GM12878 (cell line): ENCODE measurements at regions not wholly inside any gene's neighbourhood (a gene's known extent, or its start where the extent isn't known, plus 50 kb on each side); places are given as distances from the start of the nearest gene placed in this dataset.
"Not testable (repeated sequence)": the region's sequence is repeated elsewhere in the genome, so short reads cannot be mapped to it uniquely, and the experiment has no call there.

Experiments
- ATAC-seq: fragments of 200-7000 bp; cut with Tn5 transposase; 3 replicates; pipeline ENCODE4 v1.9.1; 2020; ENCODE audit warnings: mild to moderate bottlenecking, moderate library complexity
- BruUV-seq: library from RNA; stranded (reverse); fragments of 400-500 nt; replicated peaks from 2 replicates; lab custom pipeline; 2021; lab: Mats Ljungman, UMichigan
- CTCF ChIA-PET: fragments of 300-600 bp; sonication (Branson Sonifier 250); formaldehyde crosslinking; extraction: SDS; loops from one replicate; lab custom pipeline; 2021; ENCODE audit warnings: inconsistent platforms; lab: Yijun Ruan, JAX
- POLR2A ChIA-PET: fragments of 350-600 bp; formaldehyde crosslinking; extraction: SDS; loops from one replicate; lab custom pipeline; 2021; ENCODE audit warnings: inconsistent platforms; lab: Charles Lee
- RAD21 ChIA-PET: fragments of 300-600 bp; sonication (Branson Sonifier 250); formaldehyde crosslinking; loops from one replicate; lab custom pipeline; 2023; ENCODE audit warnings: antibody characterized with exemption; ENCODE audit not compliant: unreplicated experiment; lab: Charles Lee
- SMC1A ChIA-PET: fragments of 300-600 bp; sonication (Branson Sonifier 250); formaldehyde crosslinking; loops from one replicate; lab custom pipeline; 2023; ENCODE audit not compliant: unreplicated experiment, uncharacterized antibody; lab: Charles Lee
- DNase-seq: peaks from one replicate; pipeline ENCODE4 v3.0.0-alpha.2; 2011; ENCODE audit warnings: low read depth, low spot score
- FAIRE-seq: peaks from 3 replicates; lab custom pipeline; 2011; peaks lifted over from hg19 to GRCh38; lab: Jason Lieb, UNC
- H2AFZ ChIP-seq: 2 replicates; pipeline ENCODE4 v1.6.0; 2011; ENCODE audit warnings: low read depth, low read length, control low read depth; ENCODE audit not compliant: control insufficient read depth
- H3K27ac ChIP-seq: 2 replicates; pipeline ENCODE4 v1.5.1; 2011; ENCODE audit warnings: control low read depth; ENCODE audit not compliant: control insufficient read depth, insufficient read depth
- H3K27me3 ChIP-seq, 2 experiments: replicated peaks in 1 of 2; 2 replicates each; pipeline versions ENCODE4 v1.6.0 to v1.6.1; 2011; ENCODE audit warnings: low read length in 1 of 2; ENCODE audit not compliant: control insufficient read depth in 2 of 2, insufficient read depth in 2 of 2
- H3K36me3 ChIP-seq, 2 experiments: 2 replicates each; pipeline ENCODE4 v1.5.1; 2011; ENCODE audit warnings: low read length in 1 of 2; ENCODE audit not compliant: control insufficient read depth in 2 of 2, insufficient read depth in 2 of 2
- H3K4me1 ChIP-seq: 2 replicates; pipeline ENCODE4 v1.6.1; 2011; ENCODE audit warnings: mild to moderate bottlenecking, low read length, moderate library complexity, mixed read lengths; ENCODE audit not compliant: control insufficient read depth, insufficient read depth
- H3K4me2 ChIP-seq: 2 replicates; pipeline ENCODE4 v1.6.0; 2011; ENCODE audit warnings: control low read depth; ENCODE audit not compliant: control insufficient read depth, insufficient read depth
- H3K4me3 ChIP-seq: fragments of 200-600 bp; sonication (generic); 2 replicates; pipeline ENCODE4 v1.5.1; 2016
- H3K79me2 ChIP-seq: 2 replicates; pipeline ENCODE4 v1.6.0; 2011; ENCODE audit warnings: low read length; ENCODE audit not compliant: control insufficient read depth, insufficient read depth
- H3K9ac ChIP-seq: 2 replicates; pipeline ENCODE4 v1.8.0; 2011; ENCODE audit warnings: low read length, control low read depth, mixed read lengths; ENCODE audit not compliant: control insufficient read depth, insufficient read depth
- H3K9me3 ChIP-seq: replicated peaks from 3 replicates; pipeline ENCODE4 v1.5.1; 2011; ENCODE audit warnings: mild to moderate bottlenecking, low read length; ENCODE audit not compliant: control insufficient read depth, insufficient read depth
- H4K20me1 ChIP-seq: 2 replicates; pipeline ENCODE4 v1.6.0; 2011; ENCODE audit not compliant: control insufficient read depth, insufficient read depth
- in situ Hi-C: fragments of 300-500 bp; cut with MboI; formaldehyde crosslinking; loops from 9 replicates; pipeline ENCODE4 v1.14.3; 2018; ENCODE audit warnings: mixed read lengths
- intact Hi-C: fragments of 100-400 bp; cut with micrococcal nuclease; formaldehyde crosslinking; loops from one replicate; pipeline ENCODE4 v1.14.2; 2022; ENCODE audit not compliant: unreplicated experiment
- TF ChIP-seq, protein P1 (sequence below): fragments of 450-650 bp; IDR thresholded peaks from 2 replicates; pipeline ENCODE4 v1.6.1; 2017; ENCODE audit warnings: mild to moderate bottlenecking, moderate library complexity

DNA sequence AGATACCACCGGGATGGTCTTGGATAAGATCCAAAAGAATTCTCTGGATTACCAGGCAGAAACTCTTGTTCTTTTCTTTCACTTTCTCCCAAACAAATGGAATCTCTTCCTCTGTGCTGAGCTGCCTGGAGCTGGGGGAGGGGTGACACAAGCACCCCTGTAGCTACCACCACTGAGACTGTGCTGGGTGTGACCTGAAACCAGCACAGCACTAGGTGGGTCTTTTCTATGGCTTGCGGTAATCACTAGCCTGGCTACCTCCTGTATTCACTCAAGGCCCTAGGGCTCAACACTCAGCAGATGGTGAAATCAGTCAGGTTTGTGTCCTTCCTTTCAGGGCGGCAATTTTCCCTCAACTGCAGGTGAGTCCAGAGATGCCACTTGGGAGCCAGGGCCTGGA, 122.4 kb upstream of the CENPW start (continued):
- TF ChIP-seq, protein P1, sequence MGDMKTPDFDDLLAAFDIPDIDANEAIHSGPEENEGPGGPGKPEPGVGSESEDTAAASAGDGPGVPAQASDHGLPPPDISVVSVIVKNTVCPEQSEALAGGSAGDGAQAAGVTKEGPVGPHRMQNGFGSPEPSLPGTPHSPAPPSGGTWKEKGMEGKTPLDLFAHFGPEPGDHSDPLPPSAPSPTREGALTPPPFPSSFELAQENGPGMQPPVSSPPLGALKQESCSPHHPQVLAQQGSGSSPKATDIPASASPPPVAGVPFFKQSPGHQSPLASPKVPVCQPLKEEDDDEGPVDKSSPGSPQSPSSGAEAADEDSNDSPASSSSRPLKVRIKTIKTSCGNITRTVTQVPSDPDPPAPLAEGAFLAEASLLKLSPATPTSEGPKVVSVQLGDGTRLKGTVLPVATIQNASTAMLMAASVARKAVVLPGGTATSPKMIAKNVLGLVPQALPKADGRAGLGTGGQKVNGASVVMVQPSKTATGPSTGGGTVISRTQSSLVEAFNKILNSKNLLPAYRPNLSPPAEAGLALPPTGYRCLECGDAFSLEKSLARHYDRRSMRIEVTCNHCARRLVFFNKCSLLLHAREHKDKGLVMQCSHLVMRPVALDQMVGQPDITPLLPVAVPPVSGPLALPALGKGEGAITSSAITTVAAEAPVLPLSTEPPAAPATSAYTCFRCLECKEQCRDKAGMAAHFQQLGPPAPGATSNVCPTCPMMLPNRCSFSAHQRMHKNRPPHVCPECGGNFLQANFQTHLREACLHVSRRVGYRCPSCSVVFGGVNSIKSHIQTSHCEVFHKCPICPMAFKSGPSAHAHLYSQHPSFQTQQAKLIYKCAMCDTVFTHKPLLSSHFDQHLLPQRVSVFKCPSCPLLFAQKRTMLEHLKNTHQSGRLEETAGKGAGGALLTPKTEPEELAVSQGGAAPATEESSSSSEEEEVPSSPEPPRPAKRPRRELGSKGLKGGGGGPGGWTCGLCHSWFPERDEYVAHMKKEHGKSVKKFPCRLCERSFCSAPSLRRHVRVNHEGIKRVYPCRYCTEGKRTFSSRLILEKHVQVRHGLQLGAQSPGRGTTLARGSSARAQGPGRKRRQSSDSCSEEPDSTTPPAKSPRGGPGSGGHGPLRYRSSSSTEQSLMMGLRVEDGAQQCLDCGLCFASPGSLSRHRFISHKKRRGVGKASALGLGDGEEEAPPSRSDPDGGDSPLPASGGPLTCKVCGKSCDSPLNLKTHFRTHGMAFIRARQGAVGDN: no peak
- TF ChIP-seq, all 136 proteins: peak for 0

DNA sequence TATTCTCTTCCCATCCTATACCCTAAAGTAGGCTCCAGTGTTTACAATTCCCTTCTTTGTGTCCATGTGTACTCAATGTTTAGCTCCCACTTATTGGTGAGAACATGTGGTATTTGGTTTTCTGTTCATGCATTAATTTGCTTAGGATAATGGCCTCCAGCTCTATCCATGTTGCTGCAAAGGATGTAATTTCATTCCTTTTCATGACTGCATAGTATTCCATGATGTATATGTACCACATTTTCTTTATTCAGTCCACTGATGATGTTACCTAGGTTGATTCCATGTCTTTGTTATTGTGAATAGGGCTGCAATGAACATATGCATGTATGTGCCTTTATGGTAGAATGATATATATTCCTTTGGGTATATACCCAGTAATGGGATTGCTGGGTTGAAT, 119.0 kb upstream of the CENPW start:
- H3K9me3 ChIP-seq, CTCF ChIA-PET, intact Hi-C loops, H3K36me3 ChIP-seq, BruUV-seq, DNase-seq, in situ Hi-C loops, H4K20me1 ChIP-seq, ATAC-seq, FAIRE-seq, H3K79me2 ChIP-seq, H3K27me3 ChIP-seq, POLR2A ChIA-PET, H3K9ac ChIP-seq, H3K4me2 ChIP-seq, H2AFZ ChIP-seq, RAD21 ChIA-PET, H3K4me3 ChIP-seq, H3K4me1 ChIP-seq, H3K27ac ChIP-seq: not testable (repeated sequence)
- SMC1A ChIA-PET: interaction anchor here (0.7 to 1.2 kb wide), 2 partner anchors 10 to 521 kb away, joined by 3 read pairs; no protein-coding TSS in a partner anchor
